Chondrocyte (in vitro differentiated cells): ENCODE measurements at regions not wholly inside any gene's neighbourhood (a gene's known extent, or its start where the extent isn't known, plus 50 kb on each side); places are given as distances from the start of the nearest gene placed in this dataset.

Experiments
- DNase-seq: peaks from one replicate; pipeline ENCODE4 v3.0.0; 2021; ENCODE audit warnings: mixed read lengths, low spot score
- H3K27ac Mint-ChIP-seq: one replicate; pipeline ENCODE4 v1.8.0; 2021; ENCODE audit warnings: mild to moderate bottlenecking, moderate library complexity, mixed read lengths; ENCODE audit not compliant: unreplicated experiment
- H3K27me3 Mint-ChIP-seq: 2 replicates; pipeline ENCODE4 v1.8.0; 2021; ENCODE audit warnings: low read depth, mixed read lengths
- H3K36me3 Mint-ChIP-seq: 2 replicates; pipeline ENCODE4 v1.8.0; 2021; ENCODE audit warnings: low read depth, mixed read lengths
- H3K4me1 Mint-ChIP-seq: 2 replicates; pipeline ENCODE4 v1.8.0; 2021; ENCODE audit warnings: low read depth, mild to moderate bottlenecking, mixed read lengths
- H3K4me3 Mint-ChIP-seq: one replicate; pipeline ENCODE4 v1.8.0; 2021; ENCODE audit warnings: mild to moderate bottlenecking, moderate library complexity, mixed read lengths; ENCODE audit not compliant: unreplicated experiment
- H3K9me3 Mint-ChIP-seq: 2 replicates; pipeline ENCODE4 v1.8.0; 2021; ENCODE audit warnings: low read depth, mixed read lengths
- TF ChIP-seq, protein P1 (sequence below): fragments of 200-600 bp; sonication (generic); IDR thresholded peaks from 2 replicates; pipeline ENCODE4 v1.5.0; 2021; ENCODE audit warnings: antibody characterized with exemption, mild to moderate bottlenecking, moderate library complexity

DNA sequence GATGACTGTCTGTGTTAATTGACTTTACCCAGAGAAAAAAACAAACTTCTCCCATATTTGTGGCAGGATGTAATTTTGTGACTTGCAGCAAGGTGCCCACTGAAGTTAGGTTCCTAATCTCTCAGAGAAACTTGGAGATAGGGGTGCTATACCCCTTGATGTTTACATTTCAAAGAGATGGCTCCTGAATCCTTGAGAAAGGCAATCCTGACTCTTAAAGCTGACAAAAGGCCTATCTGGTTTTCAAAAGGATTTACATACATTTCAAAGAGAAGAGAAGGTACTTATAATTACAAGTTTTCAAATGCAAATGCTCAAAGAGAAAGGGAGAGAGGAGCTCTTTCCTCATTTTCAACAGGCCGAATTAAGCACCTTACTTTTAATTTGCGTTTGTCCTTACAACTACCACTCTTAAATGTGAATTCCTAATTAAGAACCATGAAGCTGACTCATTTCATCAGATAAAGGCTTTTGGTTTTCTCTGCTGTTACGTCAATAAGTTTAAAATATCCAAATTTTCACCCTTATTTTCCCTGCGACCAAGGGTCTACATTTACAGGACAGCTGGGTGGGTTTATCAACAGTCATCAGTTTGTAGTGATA lies 711.8 kb upstream of the MAP3K7 start:
- peaks cover 8% of the 10 kb centered on the region for H3K36me3 Mint-ChIP-seq
- H3K27me3 Mint-ChIP-seq: no peaks in the 10 kb centered on the region
- peak overlapping the region; percentile 94 for H3K27ac Mint-ChIP-seq
- no peak for DNase-seq
- no peak overlapping the region for H3K4me3 Mint-ChIP-seq
- H3K9me3 Mint-ChIP-seq: peaks cover 15% of the 10 kb centered on the region
- TF ChIP-seq, protein P1, sequence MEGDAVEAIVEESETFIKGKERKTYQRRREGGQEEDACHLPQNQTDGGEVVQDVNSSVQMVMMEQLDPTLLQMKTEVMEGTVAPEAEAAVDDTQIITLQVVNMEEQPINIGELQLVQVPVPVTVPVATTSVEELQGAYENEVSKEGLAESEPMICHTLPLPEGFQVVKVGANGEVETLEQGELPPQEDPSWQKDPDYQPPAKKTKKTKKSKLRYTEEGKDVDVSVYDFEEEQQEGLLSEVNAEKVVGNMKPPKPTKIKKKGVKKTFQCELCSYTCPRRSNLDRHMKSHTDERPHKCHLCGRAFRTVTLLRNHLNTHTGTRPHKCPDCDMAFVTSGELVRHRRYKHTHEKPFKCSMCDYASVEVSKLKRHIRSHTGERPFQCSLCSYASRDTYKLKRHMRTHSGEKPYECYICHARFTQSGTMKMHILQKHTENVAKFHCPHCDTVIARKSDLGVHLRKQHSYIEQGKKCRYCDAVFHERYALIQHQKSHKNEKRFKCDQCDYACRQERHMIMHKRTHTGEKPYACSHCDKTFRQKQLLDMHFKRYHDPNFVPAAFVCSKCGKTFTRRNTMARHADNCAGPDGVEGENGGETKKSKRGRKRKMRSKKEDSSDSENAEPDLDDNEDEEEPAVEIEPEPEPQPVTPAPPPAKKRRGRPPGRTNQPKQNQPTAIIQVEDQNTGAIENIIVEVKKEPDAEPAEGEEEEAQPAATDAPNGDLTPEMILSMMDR: no peak
- peaks cover 35% of the 10 kb centered on the region for H3K4me1 Mint-ChIP-seq

DNA sequence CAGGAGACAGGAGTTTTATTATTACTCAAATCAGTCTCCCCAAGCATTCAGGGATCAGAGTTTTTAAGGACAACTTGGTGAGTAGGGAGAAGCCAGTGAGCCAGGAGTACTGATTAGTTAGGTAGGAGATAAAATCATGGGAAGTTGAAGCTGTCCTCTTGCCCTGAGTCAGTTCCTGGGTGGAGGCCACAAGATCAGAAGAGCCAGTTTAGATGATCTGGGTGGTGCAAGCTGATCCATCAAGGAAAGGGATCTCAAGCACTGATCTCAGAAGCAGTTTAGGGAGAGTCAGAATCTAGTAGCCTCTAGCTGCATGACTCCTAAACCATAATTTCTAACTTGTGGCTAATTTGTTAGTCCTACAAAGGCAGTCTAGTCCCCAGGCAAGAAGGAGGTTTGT lies 706.5 kb upstream of the MAP3K7 start:
- Mint-ChIP-seq H3K9me3 (peaks cover 15% of the 10 kb centered on the region), H3K4me3 (no peak overlapping the region), H3K36me3 (peaks cover 8% of the 10 kb centered on the region), H3K27ac (no peak overlapping the region), H3K27me3 (no peaks in the 10 kb centered on the region), H3K4me1 (peaks cover 8% of the 10 kb centered on the region)
- DNase-seq: no peak
- TF ChIP-seq, protein P1: no peak

DNA sequence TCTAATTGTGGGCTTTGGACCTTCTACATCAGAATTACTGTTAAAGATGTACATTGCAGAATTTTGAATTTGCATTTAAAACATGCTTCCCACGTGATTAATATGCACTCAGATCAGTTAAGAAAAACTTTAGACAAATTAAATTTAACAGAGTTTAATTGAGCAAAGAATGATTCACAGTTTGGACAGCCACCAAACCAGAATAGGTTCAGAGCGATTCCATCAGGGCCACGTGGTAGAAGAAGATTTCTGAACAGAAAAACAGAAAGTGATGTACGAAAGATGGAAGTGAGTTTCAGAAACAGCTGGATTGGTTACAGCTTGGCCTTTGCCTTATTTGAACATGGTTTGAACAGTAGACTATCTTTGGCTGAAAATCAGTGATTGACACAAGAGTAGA lies 704.2 kb upstream of the MAP3K7 start:
- Mint-ChIP-seq H3K4me1 (peaks cover 3% of the 10 kb centered on the region), H3K27ac (no peak overlapping the region), H3K4me3 (no peak overlapping the region), H3K9me3 (no peaks in the 10 kb centered on the region), H3K27me3 (no peaks in the 10 kb centered on the region), H3K36me3 (peaks cover 2% of the 10 kb centered on the region)
- DNase-seq: no peak
- TF ChIP-seq, protein P1: no peak

DNA sequence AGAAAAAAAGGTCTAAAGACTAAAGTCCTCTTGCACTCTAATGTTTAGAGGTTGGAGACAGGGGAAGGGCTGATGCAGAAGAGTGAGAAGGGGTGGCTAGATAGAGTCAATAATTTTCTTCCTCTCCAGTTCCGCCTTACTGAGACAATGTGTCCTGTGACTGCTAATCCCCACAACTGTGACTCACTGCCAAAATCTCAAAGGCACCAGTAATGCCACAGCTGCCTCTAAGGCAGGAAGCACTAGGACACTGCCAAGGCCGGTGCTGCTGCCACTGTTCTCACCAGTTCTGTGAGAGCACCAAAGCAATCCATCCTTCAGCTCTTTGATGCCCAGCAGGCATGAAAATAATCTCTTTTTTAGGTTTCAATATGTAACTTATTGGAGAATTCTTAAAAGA lies 701.9 kb upstream of the MAP3K7 start:
- Mint-ChIP-seq H3K4me3 (no peak overlapping the region), H3K9me3 (no peaks in the 10 kb centered on the region), H3K27me3 (no peaks in the 10 kb centered on the region), H3K4me1 (peaks cover 3% of the 10 kb centered on the region), H3K27ac (no peak overlapping the region), H3K36me3 (peaks cover 2% of the 10 kb centered on the region)
- TF ChIP-seq, protein P1: no peak
- no peak for DNase-seq

DNA sequence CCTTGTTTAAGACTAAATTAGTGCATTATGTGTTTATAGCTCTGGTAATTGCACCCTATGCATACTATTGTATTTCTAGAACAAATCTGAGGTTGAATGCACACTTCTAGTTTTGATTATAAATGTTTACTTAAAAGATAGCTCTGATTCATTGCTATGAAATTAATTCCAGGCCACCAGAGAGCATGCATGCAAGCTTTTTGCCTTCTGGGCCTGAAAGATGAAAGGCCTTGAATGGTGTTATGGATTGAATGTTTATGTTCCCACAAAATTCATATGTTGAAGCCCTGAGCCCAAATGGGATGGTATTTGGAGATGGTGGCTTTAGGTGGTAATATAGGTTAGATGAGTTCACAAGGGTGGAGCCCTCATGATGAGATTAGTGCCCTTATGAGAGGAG lies 695.0 kb upstream of the MAP3K7 start:
- Mint-ChIP-seq H3K27ac (no peak overlapping the region), H3K36me3 (no peaks in the 10 kb centered on the region), H3K4me3 (no peak overlapping the region), H3K27me3 (no peaks in the 10 kb centered on the region), H3K9me3 (peaks cover 9% of the 10 kb centered on the region), H3K4me1 (peaks cover 7% of the 10 kb centered on the region)
- TF ChIP-seq, protein P1: no peak
- DNase-seq: no peak
